H1 (cell line): ENCODE measurements at regions not wholly inside any gene's neighbourhood (a gene's known extent, or its start where the extent isn't known, plus 50 kb on each side); places are given as distances from the start of the nearest gene placed in this dataset.

Experiments used
- CTCF ChIA-PET: fragments of 300-600 bp; sonication (Branson Sonifier 250); formaldehyde crosslinking; loops from one replicate; lab custom pipeline; 2021; ENCODE audit not compliant: partially characterized antibody; lab: Charles Lee
- POLR2A ChIA-PET: fragments of 300-600 bp; sonication (Branson Sonifier 250); formaldehyde crosslinking; loops from one replicate; lab custom pipeline; 2021; ENCODE audit warnings: inconsistent platforms; ENCODE audit not compliant: partially characterized antibody; lab: Charles Lee
- DNase-seq, 2 experiments: peaks; one replicate each; pipeline versions ENCODE4 v3.0.0 to v3.0.0-alpha.2; 2010 to 2022; ENCODE audit warnings: low spot score in 2 of 2, low read depth in 1 of 2, mixed read lengths in 1 of 2
- FAIRE-seq: peaks from 2 replicates; lab custom pipeline; 2011; peaks lifted over from hg19 to GRCh38; lab: Jason Lieb, UNC
- H2AFZ ChIP-seq: 2 replicates; pipeline ENCODE4 v1.8.1; 2012; ENCODE audit warnings: low read length, inconsistent platforms
- H2AK5ac ChIP-seq: 2 replicates; pipeline ENCODE4 v1.6.1; 2013; ENCODE audit warnings: low read depth, low read length
- H2BK120ac ChIP-seq: replicated peaks from 2 replicates; pipeline ENCODE3; 2013; ENCODE audit warnings: low read depth, low read length, inconsistent platforms
- H2BK12ac ChIP-seq: 2 replicates; pipeline ENCODE4 v1.6.1; 2013; ENCODE audit warnings: low read depth, low read length
- H2BK15ac ChIP-seq: 2 replicates; pipeline ENCODE4 v1.6.1; 2013; ENCODE audit warnings: low read length
- H2BK20ac ChIP-seq: 2 replicates; pipeline ENCODE4 v1.6.1; 2013; ENCODE audit warnings: low read length
- H2BK5ac ChIP-seq: 2 replicates; pipeline ENCODE4 v1.6.1; 2013; ENCODE audit warnings: low read depth, low read length
- H3K14ac ChIP-seq: 2 replicates; pipeline ENCODE4 v1.6.1; 2013; ENCODE audit warnings: inconsistent platforms; ENCODE audit not compliant: insufficient read length
- H3K18ac ChIP-seq: 2 replicates; pipeline ENCODE4 v1.6.1; 2013; ENCODE audit warnings: low read length; ENCODE audit errors: extremely low read depth
- H3K23ac ChIP-seq: 2 replicates; pipeline ENCODE4 v1.6.1; 2013; ENCODE audit warnings: inconsistent platforms; ENCODE audit not compliant: insufficient read length
- H3K23me2 ChIP-seq: 2 replicates; pipeline ENCODE4 v1.6.1; 2013; ENCODE audit warnings: low read depth, low read length
- H3K27ac ChIP-seq: 2 replicates; pipeline ENCODE4 v1.6.1; 2011; ENCODE audit warnings: low read depth, low read length, inconsistent platforms
- H3K27me3 ChIP-seq, 4 experiments: replicated peaks in 1 of 4; 1 replicate in 1 of 4; 2 replicates in 3 of 4; pipeline versions ENCODE4 v1.6.1 to v1.8.1; 2011 to 2013; ENCODE audit warnings: low read length in 3 of 4, mild to moderate bottlenecking in 3 of 4, inconsistent platforms in 2 of 4, mixed read lengths in 2 of 4, moderate library complexity in 1 of 4; ENCODE audit not compliant: control insufficient read depth in 3 of 4, insufficient read depth in 3 of 4; ENCODE audit errors: extremely low read depth in 1 of 4
- H3K36me3 ChIP-seq, 4 experiments: 2 replicates each; pipeline versions ENCODE4 v1.6.1 to v1.8.1; 2011 to 2013; ENCODE audit warnings: mild to moderate bottlenecking in 4 of 4, low read length in 3 of 4, moderate library complexity in 2 of 4, control low read depth in 1 of 4, inconsistent platforms in 1 of 4; ENCODE audit not compliant: insufficient read depth in 4 of 4, control insufficient read depth in 2 of 4
- H3K4ac ChIP-seq: replicated peaks from 2 replicates; pipeline ENCODE3; 2013; ENCODE audit warnings: low read length, low read depth, mixed read lengths, inconsistent platforms; ENCODE audit not compliant: insufficient read length
- H3K4me1 ChIP-seq, 4 experiments: replicated peaks in 1 of 4; 1 replicate in 1 of 4; 2 replicates in 3 of 4; pipeline versions ENCODE4 v1.6.1 to v1.8.1; 2011 to 2013; ENCODE audit warnings: low read length in 3 of 4, inconsistent platforms in 2 of 4, mixed read lengths in 1 of 4; ENCODE audit not compliant: insufficient read depth in 4 of 4, control insufficient read depth in 3 of 4
- H3K4me2 ChIP-seq, 2 experiments: 2 replicates each; pipeline versions ENCODE4 v1.6.1 to v1.8.1; 2011 to 2013; ENCODE audit warnings: low read depth in 2 of 2, low read length in 2 of 2, control low read depth in 1 of 2, inconsistent platforms in 1 of 2, mild to moderate bottlenecking in 1 of 2; ENCODE audit not compliant: insufficient read depth in 1 of 2
- H3K4me3 ChIP-seq, 4 experiments: fragments of 200-600, 300-600 bp in 1 of 4; sonication (generic), shearing (Covaris generic), sonication (Bioruptor Twin) in 1 of 4; 2 replicates each; pipeline versions ENCODE4 v1.5.1 to v1.8.1; 2011 to 2016; ENCODE audit warnings: low read length in 4 of 4, low read depth in 3 of 4, control low read depth in 2 of 4, inconsistent platforms in 2 of 4, mild to moderate bottlenecking in 2 of 4, mixed read lengths in 1 of 4, moderate library complexity in 1 of 4; ENCODE audit not compliant: insufficient read depth in 2 of 4; ENCODE audit errors: extremely low read depth in 1 of 4
- H3K56ac ChIP-seq: replicated peaks from 2 replicates; pipeline ENCODE3; 2013; ENCODE audit warnings: low read depth, mild to moderate bottlenecking, mixed read lengths, low read length, inconsistent platforms; ENCODE audit not compliant: insufficient read length
- H3K79me1 ChIP-seq: 2 replicates; pipeline ENCODE4 v1.6.1; 2013; ENCODE audit warnings: low read depth, low read length, control low read depth
- H3K79me2 ChIP-seq, 2 experiments: 2 replicates each; pipeline versions ENCODE4 v1.6.1 to v1.8.1; 2012 to 2013; ENCODE audit warnings: low read length in 2 of 2, mild to moderate bottlenecking in 2 of 2, inconsistent platforms in 1 of 2; ENCODE audit not compliant: insufficient read depth in 2 of 2, control insufficient read depth in 1 of 2
- H3K9ac ChIP-seq, 4 experiments: replicated peaks in 1 of 4; 1 replicate in 1 of 4; 2 replicates in 3 of 4; pipeline versions ENCODE4 v1.6.1 to v1.8.1; 2011 to 2013; ENCODE audit warnings: low read depth in 3 of 4, low read length in 3 of 4, control low read depth in 2 of 4, mild to moderate bottlenecking in 2 of 4, moderate library complexity in 2 of 4, inconsistent platforms in 1 of 4; ENCODE audit errors: extremely low read depth in 1 of 4
- H3K9me3 ChIP-seq, 2 experiments: 2 replicates each; pipeline versions ENCODE4 v1.6.1 to v1.8.1; 2012 to 2013; ENCODE audit warnings: mild to moderate bottlenecking in 2 of 2, moderate library complexity in 2 of 2, control low read depth in 1 of 2, inconsistent platforms in 1 of 2, low read depth in 1 of 2, low read length in 1 of 2, mixed read lengths in 1 of 2; ENCODE audit not compliant: insufficient read depth in 2 of 2
- H4K20me1 ChIP-seq, 2 experiments: replicated peaks in 1 of 2; 2 replicates each; pipeline versions ENCODE3 to v1.8.1; 2011 to 2013; ENCODE audit warnings: inconsistent platforms in 2 of 2, low read length in 2 of 2, mild to moderate bottlenecking in 1 of 2; ENCODE audit not compliant: insufficient read depth in 2 of 2, control insufficient read depth in 1 of 2
- H4K5ac ChIP-seq: 2 replicates; pipeline ENCODE4 v1.6.1; 2013; ENCODE audit warnings: low read length, low read depth, mixed read lengths, inconsistent platforms; ENCODE audit not compliant: insufficient read length
- H4K8ac ChIP-seq: 2 replicates; pipeline ENCODE4 v1.8.0; 2013; ENCODE audit warnings: mild to moderate bottlenecking, moderate library complexity, low read length, inconsistent platforms; ENCODE audit not compliant: insufficient read depth; ENCODE audit errors: extremely low read depth
- H4K91ac ChIP-seq: replicated peaks from 2 replicates; pipeline ENCODE3; 2013; ENCODE audit warnings: low read length, mixed read lengths, inconsistent platforms; ENCODE audit not compliant: insufficient read length
- CHD1 ChIP-seq: IDR thresholded peaks from 2 replicates; pipeline ENCODE4 v1.6.1; 2012; ENCODE audit warnings: low read depth, low read length, improper control_type of control experiment
- CREB1 ChIP-seq: IDR thresholded peaks from 2 replicates; pipeline ENCODE4 v1.6.1; 2012; ENCODE audit warnings: inconsistent platforms
- CTBP2 ChIP-seq: IDR thresholded peaks from 2 replicates; pipeline ENCODE4 v1.7.0; 2011; ENCODE audit warnings: borderline replicate concordance, mild to moderate bottlenecking, moderate library complexity, mixed read lengths, low read length; ENCODE audit not compliant: insufficient read depth, insufficient read length
- HDAC2 ChIP-seq, 2 experiments: fragments of 300-600 bp in 1 of 2; sonication (generic) in 1 of 2; IDR thresholded peaks; 2 replicates each; pipeline ENCODE4 v1.6.1; 2011 to 2012; ENCODE audit warnings: low read depth in 2 of 2, low read length in 2 of 2, mild to moderate bottlenecking in 2 of 2, moderate library complexity in 2 of 2, borderline replicate concordance in 1 of 2, inconsistent platforms in 1 of 2
- MAFK ChIP-seq: IDR thresholded peaks from 2 replicates; pipeline ENCODE4 v1.6.1; 2012; ENCODE audit warnings: low read depth, mild to moderate bottlenecking, improper control_type of control experiment, low read length
- POLR2AphosphoS5 ChIP-seq: IDR thresholded peaks from 2 replicates; pipeline ENCODE4 v1.6.1; 2011; ENCODE audit warnings: low read depth, low read length
- POU5F1 ChIP-seq: IDR thresholded peaks from 2 replicates; pipeline ENCODE4 v1.6.1; 2011; ENCODE audit warnings: low read depth, mild to moderate bottlenecking, low read length, moderate library complexity
- SRF ChIP-seq: IDR thresholded peaks from 2 replicates; pipeline ENCODE4 v1.6.1; 2011; ENCODE audit warnings: mild to moderate bottlenecking, low read depth, low read length, moderate library complexity
- TBP ChIP-seq: IDR thresholded peaks from 2 replicates; pipeline ENCODE4 v1.6.1; 2011; ENCODE audit warnings: low read depth, low read length, improper control_type of control experiment
- WGBS, 2 experiments: shearing (Covaris generic) in 1 of 2; methylation state at CpG; one replicate each; pipeline versions ENCODE4 v1.1.6 to v1.1.7; 2013 to 2015; ENCODE audit warnings: low lambda C conversion rate in 2 of 2, mixed read lengths in 2 of 2, inconsistent platforms in 1 of 2, low coverage in 1 of 2, missing lambda C conversion rate in 1 of 2; ENCODE audit not compliant: insufficient replicate concordance in 2 of 2, insufficient coverage in 1 of 2, insufficient read length in 1 of 2; ENCODE audit errors: extremely low coverage in 1 of 2, missing lambda C conversion rate in 1 of 2; 5-methylcytosine and 5-hydroxymethylcytosine counted together
- TF ChIP-seq, protein P1 (sequence below): IDR thresholded peaks from 2 replicates; pipeline ENCODE4 v1.6.1; 2011; ENCODE audit warnings: low read length, improper control_type of control experiment
- TF ChIP-seq, protein P2 (sequence below): IDR thresholded peaks from 2 replicates; pipeline ENCODE4 v1.6.1; 2012; ENCODE audit warnings: low read length, inconsistent platforms
- TF ChIP-seq, protein P3 (sequence below): IDR thresholded peaks from 2 replicates; pipeline ENCODE4 v1.6.1; 2012; ENCODE audit warnings: inconsistent platforms

DNA sequence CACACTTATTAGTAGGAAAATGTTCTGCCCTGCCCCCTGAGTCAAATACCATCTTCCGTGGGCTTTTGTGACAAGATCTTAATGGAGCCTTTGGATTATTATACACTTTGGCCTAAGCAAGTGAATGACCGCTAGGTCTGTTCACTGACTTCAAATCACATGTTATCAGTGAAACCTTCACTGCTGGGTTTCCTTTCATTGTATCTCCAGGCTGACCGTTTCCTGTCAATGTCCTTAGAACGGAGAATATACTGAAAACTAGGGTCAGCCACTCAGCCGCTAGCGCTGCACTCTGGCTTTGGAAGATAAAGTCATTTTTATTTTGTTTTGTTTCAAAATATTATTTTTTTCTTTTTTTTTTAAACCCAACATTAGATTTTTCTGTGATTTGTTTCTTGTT lies 107.0 kb upstream of the TLL1 start:
- Histone ChIP-seq H3K4me3 (no peak overlapping the region), H2BK5ac (no peak overlapping the region), H4K8ac (no peak overlapping the region), H3K23me2 (no peaks in the 10 kb centered on the region), H2BK12ac (no peak overlapping the region), H3K36me3 (no peaks in the 10 kb centered on the region), H4K91ac (no peak overlapping the region), H4K20me1 (no peaks in the 10 kb centered on the region), H3K4me1 (no peaks in the 10 kb centered on the region), H3K18ac (no peak overlapping the region), H3K56ac (no peak overlapping the region), H3K4me2 (no peak overlapping the region), H4K5ac (no peak overlapping the region), H3K9ac (no peak overlapping the region), H2AK5ac (no peak overlapping the region), H2BK15ac (no peak overlapping the region), H3K23ac (no peak overlapping the region), H3K14ac (no peak overlapping the region), H2AFZ (no peak overlapping the region), H3K27ac (no peak overlapping the region), H3K9me3 (no peaks in the 10 kb centered on the region), H2BK120ac (peak overlapping the region; percentile 22), H3K79me2 (no peaks in the 10 kb centered on the region), H3K4ac (no peak overlapping the region), H3K27me3 (peaks cover 0 to 1% (median 0%) of the 10 kb centered on the region in 4 experiments; a peak in 1 of 7 replicates), H2BK20ac (no peak overlapping the region), H3K79me1 (no peaks in the 10 kb centered on the region)
- CTCF ChIA-PET: no interaction called here
- FAIRE-seq (no peak), DNase-seq (no peak)
- POLR2A ChIA-PET: no interaction called here
- WGBS, 2 experiments: 95% methylated on average over 6 of the region's 6 CpGs; no CpG with 5 or more reads in 1 of the 2 experiments
- TF ChIP-seq POLR2AphosphoS5 (no peak), CHD1 (no peak), SRF (no peak), CTBP2 (no peak), POU5F1 (no peak), TBP (no peak), MAFK (no peak), HDAC2 (IDR thresholded peaks at IDR 0.05; ENCODE audit: borderline replicate concordance in 1 of 2, low read depth in 2 of 2, low read length in 2 of 2) (no peak), CREB1 (no peak)
- TF ChIP-seq, protein P1, sequence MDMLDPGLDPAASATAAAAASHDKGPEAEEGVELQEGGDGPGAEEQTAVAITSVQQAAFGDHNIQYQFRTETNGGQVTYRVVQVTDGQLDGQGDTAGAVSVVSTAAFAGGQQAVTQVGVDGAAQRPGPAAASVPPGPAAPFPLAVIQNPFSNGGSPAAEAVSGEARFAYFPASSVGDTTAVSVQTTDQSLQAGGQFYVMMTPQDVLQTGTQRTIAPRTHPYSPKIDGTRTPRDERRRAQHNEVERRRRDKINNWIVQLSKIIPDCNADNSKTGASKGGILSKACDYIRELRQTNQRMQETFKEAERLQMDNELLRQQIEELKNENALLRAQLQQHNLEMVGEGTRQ: no peak
- TF ChIP-seq, protein P2, sequence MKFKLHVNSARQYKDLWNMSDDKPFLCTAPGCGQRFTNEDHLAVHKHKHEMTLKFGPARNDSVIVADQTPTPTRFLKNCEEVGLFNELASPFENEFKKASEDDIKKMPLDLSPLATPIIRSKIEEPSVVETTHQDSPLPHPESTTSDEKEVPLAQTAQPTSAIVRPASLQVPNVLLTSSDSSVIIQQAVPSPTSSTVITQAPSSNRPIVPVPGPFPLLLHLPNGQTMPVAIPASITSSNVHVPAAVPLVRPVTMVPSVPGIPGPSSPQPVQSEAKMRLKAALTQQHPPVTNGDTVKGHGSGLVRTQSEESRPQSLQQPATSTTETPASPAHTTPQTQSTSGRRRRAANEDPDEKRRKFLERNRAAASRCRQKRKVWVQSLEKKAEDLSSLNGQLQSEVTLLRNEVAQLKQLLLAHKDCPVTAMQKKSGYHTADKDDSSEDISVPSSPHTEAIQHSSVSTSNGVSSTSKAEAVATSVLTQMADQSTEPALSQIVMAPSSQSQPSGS: no peak
- TF ChIP-seq, protein P3, sequence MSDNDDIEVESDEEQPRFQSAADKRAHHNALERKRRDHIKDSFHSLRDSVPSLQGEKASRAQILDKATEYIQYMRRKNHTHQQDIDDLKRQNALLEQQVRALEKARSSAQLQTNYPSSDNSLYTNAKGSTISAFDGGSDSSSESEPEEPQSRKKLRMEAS: no peak
